MCF 10A (cell line): ENCODE measurements at regions not wholly inside any gene's neighbourhood (a gene's known extent, or its start where the extent isn't known, plus 50 kb on each side); places are given as distances from the start of the nearest gene placed in this dataset.

Source experiments
- BruUV-seq: library from RNA; stranded (reverse); fragments of 400-500 nt; replicated peaks from 2 replicates; lab custom pipeline; 2021; lab: Mats Ljungman, UMichigan
- CTCF ChIA-PET: fragments of 300-600 bp; sonication (Branson Sonifier 250); formaldehyde crosslinking; extraction: SDS; loops from one replicate; lab custom pipeline; 2021; ENCODE audit warnings: antibody characterized with exemption, inconsistent platforms; lab: Yijun Ruan, JAX
- POLR2A ChIA-PET: fragments of 300-600, 350-650 bp; sonication (Branson Sonifier 250); formaldehyde crosslinking; extraction: SDS; loops from one replicate; lab custom pipeline; 2020; ENCODE audit warnings: antibody characterized with exemption, inconsistent platforms; lab: Yijun Ruan, JAX
- DNase-seq: peaks from one replicate; pipeline ENCODE4 v3.0.0-alpha.2; 2018; ENCODE audit not compliant: unreplicated experiment
- H3K27ac Mint-ChIP-seq: one replicate; pipeline ENCODE4 v1.8.0; 2022; ENCODE audit warnings: mild to moderate bottlenecking, low read depth, mixed read lengths; ENCODE audit not compliant: unreplicated experiment
- H3K27me3 Mint-ChIP-seq: one replicate; pipeline ENCODE4 v1.8.0; 2022; ENCODE audit warnings: mixed read lengths; ENCODE audit not compliant: insufficient read depth, unreplicated experiment
- H3K36me3 Mint-ChIP-seq: one replicate; pipeline ENCODE4 v1.8.0; 2022; ENCODE audit warnings: mild to moderate bottlenecking, moderate library complexity, mixed read lengths; ENCODE audit not compliant: insufficient read depth, unreplicated experiment
- H3K4me1 Mint-ChIP-seq: one replicate; pipeline ENCODE4 v1.8.0; 2022; ENCODE audit warnings: mixed read lengths; ENCODE audit not compliant: insufficient read depth, unreplicated experiment
- H3K4me3 Mint-ChIP-seq: one replicate; pipeline ENCODE4 v1.8.0; 2022; ENCODE audit warnings: mild to moderate bottlenecking, moderate library complexity, mixed read lengths; ENCODE audit not compliant: unreplicated experiment
- H3K9me3 Mint-ChIP-seq: one replicate; pipeline ENCODE4 v1.8.0; 2022; ENCODE audit warnings: mixed read lengths; ENCODE audit not compliant: unreplicated experiment
- CTCF ChIP-seq: fragments of 200-600 bp; IDR thresholded peaks from one replicate; pipeline ENCODE4 v1.8.0; 2022; ENCODE audit warnings: antibody characterized with exemption, mild to moderate bottlenecking; ENCODE audit not compliant: unreplicated experiment
- intact Hi-C: fragments of 100-400 bp; cut with micrococcal nuclease; formaldehyde crosslinking; loops from 2 replicates; pipeline ENCODE4 v1.14.1; 2022

GRCh38 chr5:67648201-67648671 lies 451.6 kb upstream of the CD180 start:
- ChIA-PET POLR2A (interaction anchor here (0.6 to 1.1 kb wide), 2 partner anchors 10 to 399 kb away, joined by 3 to 4 read pairs; no protein-coding TSS in a partner anchor), CTCF (interaction anchor here (0.6 kb wide), 2 partner anchors 12 to 95 kb away, joined by 3 to 4 read pairs; no protein-coding TSS in a partner anchor)

GRCh38 chr5:67647772-67648171 lies 451.2 kb upstream of the CD180 start:
- no peaks in the 10 kb centered on the region for H3K27me3 Mint-ChIP-seq
- no peak for DNase-seq
- no TSS peak for BruUV-seq
- CTCF ChIA-PET, result no interaction called here
- no peaks in the 10 kb centered on the region for H3K4me1 Mint-ChIP-seq
- POLR2A ChIA-PET, result interaction anchor here (1.1 kb wide), 1 partner anchor 10 kb away, joined by 4 read pairs; no protein-coding TSS in a partner anchor
- H3K4me3 Mint-ChIP-seq, result no peak overlapping the region
- no peaks in the 10 kb centered on the region for H3K9me3 Mint-ChIP-seq
- no peak for TF ChIP-seq CTCF
- H3K36me3 Mint-ChIP-seq, result no peaks in the 10 kb centered on the region
- intact Hi-C loops, result no loop called here
- H3K27ac Mint-ChIP-seq, result no peak overlapping the region

More at GRCh38 chr5:67648201-67648671, 451.6 kb upstream of the CD180 start:
- BruUV-seq, result no TSS peak
- intact Hi-C loops, result no loop called here
- Mint-ChIP-seq H3K9me3 (no peaks in the 10 kb centered on the region), H3K4me3 (no peak overlapping the region), H3K27me3 (no peaks in the 10 kb centered on the region), H3K27ac (no peak overlapping the region), H3K4me1 (no peaks in the 10 kb centered on the region), H3K36me3 (no peaks in the 10 kb centered on the region)
- no peak for TF ChIP-seq CTCF
- DNase-seq, result no peak

GRCh38 chr5:67644221-67644920 lies 447.8 kb upstream of the CD180 start:
- no peaks in the 10 kb centered on the region for H3K4me1 Mint-ChIP-seq
- ChIA-PET CTCF (no interaction called here), POLR2A (no interaction called here)
- no peaks in the 10 kb centered on the region for H3K9me3 Mint-ChIP-seq
- no peak overlapping the region for H3K27ac Mint-ChIP-seq
- BruUV-seq, result no TSS peak
- no peaks in the 10 kb centered on the region for H3K27me3 Mint-ChIP-seq
- DNase-seq, result no peak
- intact Hi-C loops, result no loop called here
- no peaks in the 10 kb centered on the region for H3K36me3 Mint-ChIP-seq
- no peak for TF ChIP-seq CTCF
- H3K4me3 Mint-ChIP-seq, result no peak overlapping the region

GRCh38 chr5:67643536-67643935 lies 446.9 kb upstream of the CD180 start:
- H3K27ac Mint-ChIP-seq, result no peak overlapping the region
- POLR2A ChIA-PET, result no interaction called here
- H3K4me3 Mint-ChIP-seq, result no peak overlapping the region
- no TSS peak for BruUV-seq
- no peak for DNase-seq
- H3K9me3 Mint-ChIP-seq, result no peaks in the 10 kb centered on the region
- H3K36me3 Mint-ChIP-seq, result no peaks in the 10 kb centered on the region
- intact Hi-C loops, result no loop called here
- no peaks in the 10 kb centered on the region for H3K4me1 Mint-ChIP-seq
- CTCF ChIA-PET, result no interaction called here
- no peaks in the 10 kb centered on the region for H3K27me3 Mint-ChIP-seq
- TF ChIP-seq CTCF, result no peak
